ENCODE measurements at regions not wholly inside any gene's neighbourhood (a gene's known extent, or its start where the extent isn't known, plus 50 kb on each side); places are given as distances from the start of the nearest gene placed in this dataset.

GRCh38 chr3:40844896-40845295 is 320.1 kb downstream of the ZNF621 start:
- TF ChIP-seq CTCF (IDR thresholded peaks at IDR 0.05; ENCODE audit: low read depth, low read length, missing control alignments): no peak
- no peak overlapping the region for H3K4me3 ChIP-seq (ENCODE audit: low read depth, low read length)
- no peak for DNase-seq (ENCODE audit: low read depth)

GRCh38 chr3:40845447-40845846 is 320.7 kb downstream of the ZNF621 start:
- TF ChIP-seq CTCF (IDR thresholded peaks at IDR 0.05; ENCODE audit: low read depth, low read length, missing control alignments): no peak
- H3K4me3 ChIP-seq (ENCODE audit: low read depth, low read length): no peak overlapping the region
- DNase-seq (ENCODE audit: low read depth): no peak

DNA sequence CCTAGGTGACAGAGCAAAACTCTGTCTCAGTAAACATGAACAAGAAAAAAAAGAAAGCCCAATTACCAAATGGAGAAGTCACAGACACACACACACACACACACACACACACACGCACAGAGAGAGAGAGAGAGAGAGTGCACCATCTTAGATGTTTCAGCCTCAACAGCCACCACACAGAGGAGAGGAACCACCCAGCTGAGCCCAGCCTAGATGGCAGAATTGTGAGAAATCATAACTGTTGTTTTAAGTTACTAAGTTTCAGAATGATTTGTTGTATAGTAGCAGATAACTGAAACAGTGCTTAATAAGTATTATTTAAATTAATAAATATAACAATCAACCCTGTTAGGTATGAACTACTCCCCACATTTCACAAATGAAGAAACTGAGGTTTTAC is 321.2 kb downstream of the ZNF621 start:
- DNase-seq (ENCODE audit: low read depth): no peak
- TF ChIP-seq CTCF (IDR thresholded peaks at IDR 0.05; ENCODE audit: low read depth, low read length, missing control alignments): no peak
- no peak overlapping the region for H3K4me3 ChIP-seq (ENCODE audit: low read depth, low read length)

- TF ChIP-seq CTCF (IDR thresholded peaks at IDR 0.05; ENCODE audit: low read depth, low read length, missing control alignments): no peak
- H3K4me3 ChIP-seq (ENCODE audit: low read depth, low read length): no peak overlapping the region
- no peak for DNase-seq (ENCODE audit: low read depth)
Measured at GRCh38 chr3:40846451-40846850, 321.7 kb downstream of the ZNF621 start.

GRCh38 chr3:40847551-40847992 is 322.8 kb downstream of the ZNF621 start:
- no peak for DNase-seq (ENCODE audit: low read depth)
- TF ChIP-seq CTCF (IDR thresholded peaks at IDR 0.05; ENCODE audit: low read depth, low read length, missing control alignments): no peak
- no peak overlapping the region for H3K4me3 ChIP-seq (ENCODE audit: low read depth, low read length)

GRCh38 chr3:40848421-40848820 is 323.7 kb downstream of the ZNF621 start:
- H3K4me3 ChIP-seq (ENCODE audit: low read depth, low read length): no peak overlapping the region
- no peak for TF ChIP-seq CTCF (IDR thresholded peaks at IDR 0.05; ENCODE audit: low read depth, low read length, missing control alignments)
- DNase-seq (ENCODE audit: low read depth): no peak

- no peak for TF ChIP-seq CTCF (IDR thresholded peaks at IDR 0.05; ENCODE audit: low read depth, low read length, missing control alignments)
Measured at GRCh38 chr3:40850861-40851260, 326.1 kb downstream of the ZNF621 start.

More at GRCh38 chr3:40850861-40851260, 326.1 kb downstream of the ZNF621 start:
- no peak for DNase-seq (ENCODE audit: low read depth)
- no peak overlapping the region for H3K4me3 ChIP-seq (ENCODE audit: low read depth, low read length)

All from GM12864 (cell line).